ENCODE measurements at regions not wholly inside any gene's neighbourhood (a gene's known extent, or its start where the extent isn't known, plus 50 kb on each side); places are given as distances from the start of the nearest gene placed in this dataset.
A peak's percentile ranks its signal among the peaks of the same experiment; 100 is the strongest.

DNA sequence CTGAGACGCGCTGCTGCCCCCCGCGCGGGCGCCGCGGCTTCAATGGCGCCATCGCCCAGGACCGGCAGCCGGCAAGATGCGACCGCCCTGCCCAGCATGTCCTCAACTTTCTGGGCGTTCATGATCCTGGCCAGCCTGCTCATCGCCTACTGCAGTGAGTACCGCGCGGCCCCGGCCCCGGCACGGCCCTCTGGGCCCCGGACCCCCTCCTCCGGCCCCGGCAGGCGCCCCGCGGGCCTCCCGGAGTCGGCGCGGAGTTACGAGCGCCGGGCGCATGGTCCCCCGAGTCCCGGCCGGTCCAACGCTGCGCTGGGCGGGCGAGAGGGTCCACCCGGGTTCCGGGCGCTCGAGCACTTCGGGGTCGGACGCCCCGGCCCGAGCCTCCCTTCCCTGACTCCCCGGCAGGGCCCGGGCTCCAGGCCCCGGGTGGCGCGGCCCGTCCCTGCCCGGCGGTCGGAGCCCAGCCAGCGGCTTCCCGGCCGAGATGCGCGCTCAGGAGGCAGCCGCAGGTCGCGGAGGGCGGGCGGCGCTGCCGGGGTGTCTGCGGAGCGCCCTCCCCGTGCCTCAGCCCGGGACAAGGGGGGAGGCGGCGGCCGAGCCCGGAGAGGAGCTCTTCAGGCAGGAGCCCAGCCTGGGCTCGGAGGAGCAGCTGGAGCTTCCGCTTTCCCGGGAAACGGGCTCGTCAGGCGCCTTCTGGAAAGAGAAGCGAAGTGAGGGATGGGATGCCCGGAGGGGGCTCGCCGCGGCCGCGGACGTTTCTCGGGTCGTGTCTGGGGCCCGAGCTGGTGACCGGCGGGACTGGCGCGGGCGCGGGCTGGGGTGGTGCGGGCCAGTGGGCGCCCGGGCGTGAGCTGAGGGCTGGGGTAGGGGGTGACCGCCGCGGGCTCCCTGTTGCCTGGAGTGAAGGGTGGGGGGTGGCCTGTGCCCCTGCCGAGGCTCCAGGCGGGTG is 1337.8 kb downstream of the BRD1 start:
- Histone ChIP-seq H3K27ac (no peak overlapping the region), H3K4me1 (peaks cover 0 to 28% (median 14%) of the 10 kb centered on the region in 4 donors), H3K9me3 (no peaks in the 10 kb centered on the region), H3K36me3 (no peaks in the 10 kb centered on the region), H3K27me3 (peaks cover 17 to 99% (median 48%) of the 10 kb centered on the region in 3 donors), H3K4me3 (peak overlapping the region; percentile 41 to 48 (median 42))
- TF ChIP-seq EP300 (IDR thresholded peaks at IDR 0.05) (no peak), POLR2A (IDR thresholded peaks at IDR 0.05) (no peak), POLR2AphosphoS5 (IDR thresholded peaks at IDR 0.05) (no peak)
- TF ChIP-seq, protein P1, sequence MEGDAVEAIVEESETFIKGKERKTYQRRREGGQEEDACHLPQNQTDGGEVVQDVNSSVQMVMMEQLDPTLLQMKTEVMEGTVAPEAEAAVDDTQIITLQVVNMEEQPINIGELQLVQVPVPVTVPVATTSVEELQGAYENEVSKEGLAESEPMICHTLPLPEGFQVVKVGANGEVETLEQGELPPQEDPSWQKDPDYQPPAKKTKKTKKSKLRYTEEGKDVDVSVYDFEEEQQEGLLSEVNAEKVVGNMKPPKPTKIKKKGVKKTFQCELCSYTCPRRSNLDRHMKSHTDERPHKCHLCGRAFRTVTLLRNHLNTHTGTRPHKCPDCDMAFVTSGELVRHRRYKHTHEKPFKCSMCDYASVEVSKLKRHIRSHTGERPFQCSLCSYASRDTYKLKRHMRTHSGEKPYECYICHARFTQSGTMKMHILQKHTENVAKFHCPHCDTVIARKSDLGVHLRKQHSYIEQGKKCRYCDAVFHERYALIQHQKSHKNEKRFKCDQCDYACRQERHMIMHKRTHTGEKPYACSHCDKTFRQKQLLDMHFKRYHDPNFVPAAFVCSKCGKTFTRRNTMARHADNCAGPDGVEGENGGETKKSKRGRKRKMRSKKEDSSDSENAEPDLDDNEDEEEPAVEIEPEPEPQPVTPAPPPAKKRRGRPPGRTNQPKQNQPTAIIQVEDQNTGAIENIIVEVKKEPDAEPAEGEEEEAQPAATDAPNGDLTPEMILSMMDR (IDR thresholded peaks at IDR 0.05), result no peak
- DNase-seq, result peak; percentile 23 to 55
- intact Hi-C loops (cut with DNase I; ENCODE audit: low total_unique reads), result no loop called here
- 0 to 3% (median 2%) methylated on average over 13 to 113 of the region's 113 CpGs for WGBS, 5 donors

DNA sequence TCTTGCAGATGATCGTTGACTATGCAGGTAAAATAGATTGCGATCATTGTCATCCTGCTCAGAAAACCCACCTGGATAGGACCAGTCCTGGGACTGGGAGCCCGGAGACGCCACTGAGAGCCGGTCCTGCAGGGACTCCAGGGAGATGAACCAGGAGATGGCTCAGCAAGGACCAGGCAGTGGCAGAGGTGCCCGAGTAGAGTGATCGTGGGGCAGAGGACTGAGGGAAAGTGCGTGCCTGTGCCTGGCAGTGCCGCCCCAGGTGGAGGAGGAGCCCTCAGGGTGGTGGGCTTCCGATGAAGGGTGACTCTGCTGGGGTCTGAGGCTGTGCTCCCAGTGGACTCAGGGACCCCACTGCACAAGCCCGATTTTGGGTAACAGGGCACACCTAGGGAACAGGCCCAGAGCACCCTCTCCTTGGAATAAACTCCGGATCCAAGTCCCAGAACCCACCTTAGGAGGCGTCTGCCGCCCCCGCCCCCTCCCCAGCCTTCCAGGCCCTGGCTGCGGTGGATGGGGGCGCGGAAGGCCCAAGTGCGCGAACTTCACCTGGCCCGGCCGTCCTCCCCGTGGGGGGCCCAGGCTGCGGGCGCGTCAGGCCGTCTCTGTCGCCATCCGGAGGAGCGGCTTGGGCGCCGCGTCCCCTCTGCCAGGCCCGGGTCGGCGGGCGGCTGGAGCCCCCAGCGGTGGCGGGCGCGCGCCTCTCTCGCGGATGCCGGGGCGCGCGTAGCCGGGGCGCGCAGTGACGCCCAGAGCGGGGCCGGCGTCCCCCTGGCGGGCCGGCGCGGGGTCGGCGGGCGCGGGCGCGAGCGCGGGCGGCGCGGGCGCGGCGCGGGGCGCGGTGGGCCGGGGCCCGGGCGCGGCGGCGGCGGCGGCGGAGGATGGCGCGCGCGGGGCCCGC is 1338.8 kb downstream of the BRD1 start:
- H3K4me3 ChIP-seq, result peak overlapping the region in 1 of 4 donors; percentile 43
- no peak for TF ChIP-seq POLR2A (IDR thresholded peaks at IDR 0.05)
- TF ChIP-seq EP300 (IDR thresholded peaks at IDR 0.05), result no peak
- TF ChIP-seq, protein P1 (IDR thresholded peaks at IDR 0.05), result no peak
- no peak for TF ChIP-seq POLR2AphosphoS5 (IDR thresholded peaks at IDR 0.05)
- no peaks in the 10 kb centered on the region for H3K36me3 ChIP-seq
- H3K27me3 ChIP-seq, result peaks cover 17 to 91% (median 48%) of the 10 kb centered on the region in 3 donors
- 11 to 61% (median 31%) methylated on average over 11 to 90 of the region's 90 CpGs for WGBS, 5 donors
- peak in 1 of 2 donors; percentile 44 for DNase-seq
- peaks cover 0 to 28% (median 14%) of the 10 kb centered on the region in 4 donors for H3K4me1 ChIP-seq
- H3K9me3 ChIP-seq, result no peaks in the 10 kb centered on the region
- intact Hi-C loops (cut with DNase I; ENCODE audit: low total_unique reads), result no loop called here
- no peak overlapping the region for H3K27ac ChIP-seq

DNA sequence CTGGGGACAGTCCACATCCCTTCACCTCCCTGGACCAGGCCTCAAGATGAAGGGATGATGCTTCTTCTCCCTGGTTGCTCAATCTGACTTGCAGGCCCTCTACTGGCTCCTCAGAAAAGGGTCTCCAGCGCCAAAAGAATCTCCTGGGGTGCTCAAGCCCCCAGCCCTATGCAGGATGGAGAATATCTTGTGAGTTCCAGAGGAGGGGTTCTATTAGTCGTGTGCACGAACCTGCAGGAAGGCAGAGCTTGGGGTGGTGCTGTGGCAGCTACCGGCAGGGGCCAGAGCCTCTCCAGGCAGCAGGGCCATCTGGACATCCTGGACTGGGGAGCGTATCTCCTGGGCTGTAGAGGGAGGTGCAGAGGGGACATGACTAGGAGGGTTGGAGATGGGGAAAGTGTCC is 1339.5 kb downstream of the BRD1 start:
- no peaks in the 10 kb centered on the region for H3K36me3 ChIP-seq
- peaks cover 0 to 28% (median 14%) of the 10 kb centered on the region in 4 donors for H3K4me1 ChIP-seq
- no peak overlapping the region for H3K27ac ChIP-seq
- no peak overlapping the region for H3K4me3 ChIP-seq
- no peak for DNase-seq
- H3K27me3 ChIP-seq, result peaks cover 17 to 84% (median 48%) of the 10 kb centered on the region in 3 donors
- no peaks in the 10 kb centered on the region for H3K9me3 ChIP-seq
- 26 to 35% (median 29%) methylated on average over 5 of the region's 5 CpGs for WGBS, 5 donors
- TF ChIP-seq EP300 (IDR thresholded peaks at IDR 0.05) (no peak), POLR2AphosphoS5 (IDR thresholded peaks at IDR 0.05) (no peak), POLR2A (IDR thresholded peaks at IDR 0.05) (no peak)
- TF ChIP-seq, protein P1 (IDR thresholded peaks at IDR 0.05), result no peak
- intact Hi-C loops (cut with DNase I; ENCODE audit: low total_unique reads), result no loop called here

DNA sequence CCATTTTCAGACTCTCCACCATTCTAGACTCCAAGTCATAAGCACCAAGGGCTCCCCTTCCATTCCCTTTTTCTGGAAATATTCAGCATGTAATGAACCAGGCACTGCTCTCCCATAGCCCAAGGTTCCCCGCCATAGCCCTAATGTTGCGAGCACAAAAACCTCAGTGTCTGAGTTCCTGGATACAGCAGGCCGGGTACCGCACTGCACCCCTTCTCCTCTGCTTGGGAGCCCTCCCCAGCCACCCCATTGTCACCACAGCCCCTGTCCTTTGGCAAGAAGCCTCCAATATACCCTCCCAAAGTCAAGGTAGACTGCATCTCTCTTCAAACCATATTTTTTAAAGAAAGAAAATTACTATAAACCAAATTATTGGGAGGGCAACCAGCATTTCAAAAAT is 1341.1 kb downstream of the BRD1 start:
- Histone ChIP-seq H3K9me3 (no peaks in the 10 kb centered on the region), H3K36me3 (no peaks in the 10 kb centered on the region), H3K4me1 (peaks cover 0 to 22% (median 14%) of the 10 kb centered on the region in 4 donors), H3K4me3 (no peak overlapping the region), H3K27ac (no peak overlapping the region), H3K27me3 (peaks cover 17 to 68% (median 39%) of the 10 kb centered on the region in 3 donors)
- no peak for TF ChIP-seq POLR2A (IDR thresholded peaks at IDR 0.05)
- no peak for TF ChIP-seq EP300 (IDR thresholded peaks at IDR 0.05)
- TF ChIP-seq, protein P1 (IDR thresholded peaks at IDR 0.05), result no peak
- no peak for DNase-seq
- intact Hi-C loops (cut with DNase I; ENCODE audit: low total_unique reads), result no loop called here
- 83 to 91% (median 86%) methylated on average over 4 of the region's 4 CpGs for WGBS, 5 donors
